ENCODE measurements at regions not wholly inside any gene's neighbourhood (a gene's known extent, or its start where the extent isn't known, plus 50 kb on each side); places are given as distances from the start of the nearest gene placed in this dataset.

DNA sequence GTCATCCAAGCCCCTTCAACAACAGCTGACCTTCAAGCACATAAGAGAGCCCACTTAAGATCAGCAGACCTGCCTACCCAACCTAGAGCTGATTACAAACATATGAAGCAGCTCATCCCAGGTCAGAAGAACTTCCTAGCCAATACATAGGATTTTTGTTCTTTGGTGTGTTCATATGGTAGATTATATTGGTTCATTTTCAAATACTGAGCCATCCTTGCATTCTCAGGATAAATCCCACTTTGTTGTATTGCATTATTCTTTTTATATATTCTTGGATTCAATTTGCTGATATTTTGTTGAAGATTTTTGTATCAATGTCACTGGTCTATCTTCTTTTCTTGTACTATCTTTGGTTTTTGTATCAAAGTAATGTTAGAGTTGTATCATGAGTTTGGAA lies 107.3 kb upstream of the STT3B start:
- DNase-seq, result no peak
- Histone ChIP-seq H3K27me3 (no peaks in the 10 kb centered on the region), H3K9me3 (no peaks in the 10 kb centered on the region), H3K4me3 (no peak overlapping the region), H3K36me3 (no peaks in the 10 kb centered on the region), H3K27ac (no peak overlapping the region), H3K4me1 (peaks cover 0 to 5% (median 0%) of the 10 kb centered on the region in 3 donors)
- intact Hi-C loops (cut with DNase I), result no loop called here
- TF ChIP-seq POLR2A (IDR thresholded peaks at IDR 0.05) (no peak), CTCF (IDR thresholded peaks at IDR 0.05) (no peak)

GRCh38 chr3:31427623-31428022 lies 105.1 kb upstream of the STT3B start:
- intact Hi-C loops (cut with DNase I), result no loop called here
- WGBS, 2 donors, result 91 to 96% methylated on average over 1 of the region's 1 CpG
- TF ChIP-seq POLR2A (IDR thresholded peaks at IDR 0.05) (no peak), CTCF (IDR thresholded peaks at IDR 0.05) (no peak)
- Histone ChIP-seq H3K4me1 (peaks cover 0 to 5% (median 0%) of the 10 kb centered on the region in 3 donors), H3K36me3 (no peaks in the 10 kb centered on the region), H3K4me3 (no peak overlapping the region), H3K9me3 (no peaks in the 10 kb centered on the region), H3K27ac (no peak overlapping the region), H3K27me3 (no peaks in the 10 kb centered on the region)
- DNase-seq, result no peak

GRCh38 chr3:31431321-31431720 lies 101.4 kb upstream of the STT3B start:
- DNase-seq, result no peak
- Histone ChIP-seq H3K9me3 (peaks cover 0 to 4% (median 0%) of the 10 kb centered on the region in 3 donors), H3K4me1 (peaks cover 0 to 7% (median 0%) of the 10 kb centered on the region in 3 donors), H3K27me3 (no peaks in the 10 kb centered on the region), H3K27ac (no peak overlapping the region), H3K4me3 (no peak overlapping the region), H3K36me3 (no peaks in the 10 kb centered on the region)
- no peak for TF ChIP-seq POLR2A (IDR thresholded peaks at IDR 0.05)
- no peak for TF ChIP-seq CTCF (IDR thresholded peaks at IDR 0.05)
- 79 to 82% methylated on average over 3 of the region's 3 CpGs for WGBS, 2 donors
- intact Hi-C loops (cut with DNase I), result no loop called here

DNA sequence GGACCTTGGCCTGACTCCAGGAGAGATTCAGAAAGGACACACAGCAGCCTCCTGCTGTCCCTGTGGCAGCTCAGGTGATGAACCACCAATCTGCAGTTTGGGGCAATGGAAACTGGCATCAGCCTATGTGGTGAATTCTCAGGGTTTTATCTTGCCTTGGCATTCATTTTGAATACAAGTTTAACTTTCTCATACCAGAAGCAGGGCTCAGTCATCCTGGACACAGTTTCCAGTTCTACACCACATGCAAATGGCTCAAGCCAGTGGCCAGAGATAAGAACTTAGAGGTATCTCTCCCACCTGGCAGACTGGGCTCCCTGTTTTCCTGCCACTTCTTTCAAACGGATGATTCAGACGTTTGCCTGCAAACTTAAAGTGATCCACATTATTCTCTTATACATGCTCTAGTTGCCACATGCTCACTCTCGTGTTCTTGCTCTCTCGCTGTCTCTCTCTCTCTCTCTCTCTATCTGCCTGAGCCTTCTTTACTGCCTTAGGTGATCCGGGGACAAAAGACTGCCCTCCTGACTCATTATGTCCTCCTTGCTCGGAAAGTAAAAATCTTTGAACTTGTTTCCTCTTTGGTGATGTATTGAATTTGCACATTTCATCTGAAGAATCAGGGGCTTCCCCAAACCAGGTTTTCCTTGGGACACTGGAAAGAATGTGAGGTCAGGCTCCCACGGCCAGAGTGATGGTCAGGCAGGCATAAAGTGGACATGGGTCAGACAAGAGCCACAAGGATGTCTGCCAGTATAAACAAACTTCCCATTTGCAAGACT lies 99.6 kb upstream of the STT3B start:
- TF ChIP-seq CTCF (IDR thresholded peaks at IDR 0.05) (no peak), POLR2A (IDR thresholded peaks at IDR 0.05) (no peak)
- Histone ChIP-seq H3K4me3 (no peak overlapping the region), H3K9me3 (peaks cover 0 to 14% (median 13%) of the 10 kb centered on the region in 3 donors), H3K36me3 (no peaks in the 10 kb centered on the region), H3K27me3 (no peaks in the 10 kb centered on the region), H3K27ac (no peak overlapping the region), H3K4me1 (peaks cover 0 to 7% (median 0%) of the 10 kb centered on the region in 3 donors)
- intact Hi-C loops (cut with DNase I), result no loop called here
- 27 to 43% methylated on average over 7 of the region's 7 CpGs for WGBS, 2 donors
- DNase-seq, result no peak

DNA sequence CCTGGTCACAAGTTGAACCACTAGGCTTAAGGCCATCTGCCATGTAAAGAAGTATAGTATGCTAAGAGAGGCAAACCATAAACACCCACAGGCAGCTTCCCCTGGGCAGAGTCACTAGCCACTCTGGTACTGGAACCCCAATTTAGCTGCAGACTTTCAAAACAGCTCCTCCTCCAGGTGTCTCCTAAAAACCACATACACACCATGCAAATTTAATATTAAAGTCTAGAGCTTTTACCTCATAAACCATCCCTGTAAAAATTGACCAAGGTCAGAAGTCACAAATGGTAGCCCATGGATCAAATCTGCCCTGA lies 99.1 kb upstream of the STT3B start:
- TF ChIP-seq POLR2A (IDR thresholded peaks at IDR 0.05) (no peak), CTCF (IDR thresholded peaks at IDR 0.05) (no peak)
- intact Hi-C loops (cut with DNase I), result no loop called here

More for the DNA sequence above, 99.1 kb upstream of the STT3B start:
- peaks cover 0 to 14% (median 13%) of the 10 kb centered on the region in 3 donors for H3K9me3 ChIP-seq
- no peak for DNase-seq
- H3K4me3 ChIP-seq, result no peak overlapping the region
- no peaks in the 10 kb centered on the region for H3K27me3 ChIP-seq
- H3K36me3 ChIP-seq, result no peaks in the 10 kb centered on the region
- H3K4me1 ChIP-seq, result peaks cover 0 to 7% (median 0%) of the 10 kb centered on the region in 3 donors
- H3K27ac ChIP-seq, result no peak overlapping the region

All from esophagus squamous epithelium (tissue), 5 donors.